Suppressor macrophage treated with lipopolysaccharide for 1 hour (primary cell): ENCODE measurements at regions not wholly inside any gene's neighbourhood (a gene's known extent, or its start where the extent isn't known, plus 50 kb on each side); places are given as distances from the start of the nearest gene placed in this dataset.
"Not testable (repeated sequence)": the region's sequence is repeated elsewhere in the genome, so short reads cannot be mapped to it uniquely, and the experiment has no call there.

ENCODE experiments used
- DNase-seq, 3 donors: peaks; one replicate each; pipeline ENCODE4 v3.0.0-alpha.2; 2020 to 2022

DNA sequence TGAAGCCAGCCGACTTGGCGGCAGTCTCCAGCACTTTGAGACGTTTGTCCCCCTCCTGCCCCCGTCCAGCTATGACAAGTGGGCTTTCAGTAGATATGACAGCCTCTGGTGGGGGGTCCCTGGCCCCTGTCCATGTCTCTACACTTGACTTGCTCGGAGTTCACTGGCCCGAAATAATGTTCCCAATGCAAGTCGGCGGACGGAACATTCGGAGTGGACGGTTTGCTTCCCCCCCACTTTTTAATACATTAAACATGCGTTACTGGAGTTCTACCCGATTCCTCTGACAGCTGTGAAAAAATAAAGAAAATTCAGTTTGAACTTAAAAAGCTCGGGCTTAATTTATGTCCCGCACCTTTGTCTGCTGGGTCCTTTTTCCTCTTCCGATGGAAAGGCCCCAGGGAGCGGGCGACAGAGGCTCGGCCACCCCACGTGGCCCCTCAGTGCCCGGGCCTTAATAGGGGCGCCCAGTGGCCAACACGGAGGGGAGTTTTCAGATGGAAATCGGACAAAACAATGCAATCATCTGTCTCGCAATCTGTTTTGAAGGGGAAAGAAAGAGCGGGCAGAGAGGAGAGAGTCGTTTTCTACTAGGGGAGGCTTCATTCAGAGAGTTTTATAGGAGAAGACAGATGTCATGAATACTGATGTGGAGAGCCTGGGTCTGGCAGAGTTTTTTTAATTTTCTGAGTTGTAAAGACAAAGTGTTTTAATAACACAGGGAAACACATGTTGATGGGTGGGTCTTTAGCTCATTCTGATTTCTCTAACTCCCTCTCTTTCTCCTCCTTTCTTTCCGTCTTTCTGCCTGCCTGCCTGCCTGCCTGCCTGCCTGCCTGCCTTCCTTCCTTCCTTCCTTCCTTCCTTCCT, 50.2 kb downstream of the SMIM38 start:
- no peak for DNase-seq

DNA sequence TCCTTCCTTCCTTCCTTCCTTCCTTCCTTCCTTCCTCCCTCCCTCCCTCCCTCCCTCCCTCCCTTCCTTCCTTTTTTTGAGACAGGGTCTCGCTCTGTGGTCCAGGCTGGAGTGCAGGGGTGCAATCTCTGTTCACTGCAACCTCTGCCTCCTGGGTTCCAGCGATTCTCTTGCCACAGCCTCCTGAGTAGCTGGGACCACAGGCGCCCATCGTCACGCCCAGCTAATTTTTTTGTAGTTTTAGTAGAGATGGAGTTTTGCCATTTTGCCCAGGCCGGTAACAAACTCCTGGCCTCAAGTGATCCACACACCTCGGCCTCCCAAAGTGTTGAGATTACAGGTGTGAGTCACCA, 50.9 kb downstream of the SMIM38 start:
- not testable (repeated sequence) for DNase-seq

DNA sequence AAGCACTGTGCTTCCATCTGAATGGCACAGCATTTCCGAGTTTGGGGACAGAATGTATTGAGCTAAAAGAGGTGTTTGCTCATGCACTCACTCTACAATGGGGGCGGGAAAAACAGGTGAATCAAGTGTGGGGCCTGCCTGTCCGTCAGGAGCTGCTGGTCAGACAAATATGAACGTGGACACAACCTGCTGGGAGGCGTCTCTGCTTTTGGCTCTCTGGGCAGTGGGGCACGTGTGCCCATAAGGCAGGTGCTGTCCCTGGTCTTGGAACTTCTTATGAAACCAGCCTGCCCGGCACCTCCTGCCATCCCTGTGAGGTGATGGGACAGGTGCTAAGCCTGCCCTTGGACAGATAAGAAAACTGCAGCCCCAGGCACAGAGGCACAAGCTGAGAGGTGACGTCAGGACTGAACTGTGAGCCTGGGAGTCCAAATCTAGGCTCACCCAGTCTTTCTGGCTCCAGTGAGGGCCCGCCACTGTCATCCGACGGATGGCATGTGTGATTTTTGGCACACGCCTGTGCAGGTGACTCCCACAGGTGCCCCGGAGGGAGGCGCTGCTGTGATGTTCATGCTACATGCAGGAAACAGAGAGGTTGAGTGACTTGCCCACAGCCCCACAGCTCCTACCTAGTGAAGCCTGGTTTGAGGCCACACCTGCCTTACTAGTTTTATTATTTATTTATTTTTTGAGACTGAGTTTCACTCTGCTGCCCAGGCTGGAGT, 51.6 kb downstream of the SMIM38 start:
- DNase-seq, result no peak

DNA sequence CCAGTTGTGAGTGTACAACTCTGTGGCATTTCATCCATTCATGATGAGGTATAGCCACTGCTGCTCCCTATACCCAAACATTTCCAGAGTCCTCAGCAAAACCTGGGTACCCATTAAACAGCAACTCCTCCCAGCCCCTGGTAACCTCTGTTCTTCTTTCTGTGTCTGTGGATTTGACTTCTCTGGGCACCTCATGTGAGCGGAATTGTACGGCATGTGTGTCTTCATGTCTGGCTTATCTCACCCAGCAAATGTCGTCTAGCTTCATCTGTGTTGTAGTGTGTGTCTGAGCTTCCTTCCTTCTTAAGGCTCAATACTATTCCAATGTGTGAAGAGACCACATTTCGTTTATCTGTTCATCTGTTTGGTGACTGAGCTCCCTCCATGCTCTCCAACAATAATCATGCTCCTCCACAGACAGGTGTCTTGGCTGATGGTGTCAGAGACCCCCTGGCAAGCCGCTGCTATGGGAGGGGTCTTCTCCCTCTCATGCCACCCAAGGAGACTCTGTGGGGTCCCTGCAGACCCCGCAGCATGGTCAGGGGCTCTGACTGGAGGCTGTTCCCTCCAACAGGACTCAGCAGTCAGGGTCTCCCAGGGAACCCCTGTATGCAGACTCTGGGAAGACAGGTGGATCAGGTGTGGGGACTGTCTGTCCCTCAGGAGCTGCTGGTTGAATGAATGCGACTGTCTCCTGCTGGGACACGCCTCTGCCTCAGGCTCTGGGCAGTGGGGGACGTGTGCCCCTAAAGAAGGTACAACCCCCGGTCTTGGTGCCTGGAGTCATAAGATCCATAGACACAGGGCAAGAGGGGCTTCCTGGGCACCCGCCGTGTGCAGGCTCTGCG, 52.7 kb downstream of the SMIM38 start:
- DNase-seq, result no peak

DNA sequence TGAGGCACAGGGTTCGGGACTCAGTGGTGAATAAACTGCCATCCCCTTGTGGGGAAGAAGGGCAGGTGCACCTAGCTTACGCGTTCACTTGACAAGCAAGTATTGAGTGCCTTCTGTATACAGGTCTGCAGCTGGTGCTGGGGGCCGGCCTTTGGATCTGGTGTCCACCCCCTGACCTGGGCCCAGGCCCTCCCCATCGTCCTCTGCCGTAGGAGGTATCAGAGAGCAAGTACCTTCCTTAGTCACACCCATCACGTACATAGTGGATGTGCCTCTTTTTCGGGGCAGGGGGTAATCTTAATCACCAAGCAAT, 53.3 kb downstream of the SMIM38 start:
- no peak for DNase-seq

DNA sequence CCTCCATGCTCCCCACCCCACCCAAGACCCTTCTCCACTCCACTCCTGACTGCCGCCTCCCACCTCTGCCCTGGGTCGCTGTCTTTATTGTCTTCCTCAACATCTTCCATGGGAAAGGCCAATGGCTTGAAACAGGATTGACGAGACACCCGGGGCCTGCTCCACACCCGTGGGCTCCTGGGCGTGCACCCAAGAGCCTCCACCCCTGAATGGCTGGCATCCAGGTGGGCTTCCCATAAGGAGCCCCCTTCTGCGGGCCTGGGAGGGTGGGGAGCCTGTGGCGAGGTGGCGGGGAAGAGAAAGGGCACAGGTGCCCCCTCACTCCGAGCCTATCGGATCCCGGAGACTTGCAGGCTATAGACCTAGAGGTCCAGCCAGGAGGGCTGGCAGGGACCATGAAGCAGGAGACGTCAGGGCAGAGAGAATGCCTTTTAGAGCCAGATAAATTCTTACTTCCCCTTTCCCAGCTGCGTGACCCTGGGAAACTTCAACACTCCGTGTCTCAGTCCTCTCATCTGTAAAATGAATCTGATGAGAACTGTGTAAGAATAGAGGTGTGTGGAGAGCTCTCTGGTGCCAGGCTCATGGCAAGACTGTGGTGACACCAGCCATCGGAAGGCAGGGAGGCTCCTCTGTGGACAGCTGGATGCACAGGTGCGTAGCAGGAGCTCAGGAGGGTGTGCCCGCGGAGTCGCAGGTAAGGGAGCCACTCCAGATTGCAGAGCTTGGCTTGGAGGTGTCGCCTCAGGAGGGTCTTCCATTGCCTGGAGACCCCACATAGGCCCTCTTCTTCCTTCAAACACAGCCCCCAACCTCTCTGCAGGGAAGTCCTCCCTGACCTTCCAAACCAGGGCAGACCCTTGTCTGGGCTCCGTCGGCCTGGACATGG, 53.9 kb downstream of the SMIM38 start:
- peak; percentile 34 to 42 (median 39) for DNase-seq

DNA sequence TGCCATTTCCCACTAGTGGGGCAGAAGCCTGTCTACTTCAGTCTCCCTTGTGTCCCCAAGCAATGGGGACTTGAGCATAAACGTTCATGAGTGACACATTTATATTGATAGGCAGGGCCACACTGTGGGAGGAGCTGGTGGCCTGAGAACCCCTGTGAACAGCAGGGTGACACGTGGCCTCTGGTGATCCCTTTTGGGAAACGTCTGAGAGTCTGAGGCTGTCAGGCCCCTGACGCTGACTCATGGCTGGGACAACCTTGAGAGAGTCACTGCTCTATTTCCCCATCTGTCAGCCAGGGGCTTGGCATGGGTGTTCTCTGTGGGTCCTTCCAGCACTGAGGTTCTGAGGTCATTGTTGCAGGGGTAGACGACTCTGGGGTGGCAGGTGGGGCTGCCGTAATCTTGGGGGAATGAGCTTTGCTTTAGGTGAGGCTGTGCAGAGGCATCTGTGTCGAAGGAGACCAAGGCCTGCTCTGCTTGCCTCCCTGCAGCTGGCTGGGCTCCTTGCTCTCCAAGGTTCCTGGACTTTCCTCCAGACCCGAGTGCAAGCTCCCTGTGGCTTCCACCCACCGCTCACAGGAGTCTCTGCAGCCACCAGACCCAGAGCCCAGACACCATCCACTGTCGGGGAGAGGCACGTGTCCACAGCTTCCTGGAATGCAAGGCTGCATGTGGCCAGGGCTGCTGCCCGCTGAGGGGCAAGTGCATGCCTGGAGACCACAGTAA, 54.7 kb downstream of the SMIM38 start:
- DNase-seq, result peak; percentile 95

DNA sequence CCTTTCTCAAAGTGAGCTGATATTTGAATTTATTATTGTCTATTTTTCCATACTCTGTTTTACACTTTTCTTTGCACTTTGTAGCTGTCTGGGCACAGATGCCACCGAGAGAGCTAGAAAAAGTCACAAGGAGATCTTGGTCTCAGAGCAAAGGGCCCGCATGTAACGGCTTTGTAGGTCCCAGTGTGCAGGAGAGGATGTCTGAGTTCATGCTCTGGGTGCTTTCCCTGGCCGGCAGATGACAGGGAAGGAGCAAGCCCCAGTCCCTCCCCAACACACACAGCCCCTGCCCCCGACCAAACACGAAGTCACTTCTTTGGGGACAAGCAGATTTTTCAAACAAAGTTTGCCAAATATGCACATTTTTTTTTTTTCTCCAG, 55.8 kb downstream of the SMIM38 start:
- peak in 2 of 3 donors; percentile 27 to 59 for DNase-seq

DNA sequence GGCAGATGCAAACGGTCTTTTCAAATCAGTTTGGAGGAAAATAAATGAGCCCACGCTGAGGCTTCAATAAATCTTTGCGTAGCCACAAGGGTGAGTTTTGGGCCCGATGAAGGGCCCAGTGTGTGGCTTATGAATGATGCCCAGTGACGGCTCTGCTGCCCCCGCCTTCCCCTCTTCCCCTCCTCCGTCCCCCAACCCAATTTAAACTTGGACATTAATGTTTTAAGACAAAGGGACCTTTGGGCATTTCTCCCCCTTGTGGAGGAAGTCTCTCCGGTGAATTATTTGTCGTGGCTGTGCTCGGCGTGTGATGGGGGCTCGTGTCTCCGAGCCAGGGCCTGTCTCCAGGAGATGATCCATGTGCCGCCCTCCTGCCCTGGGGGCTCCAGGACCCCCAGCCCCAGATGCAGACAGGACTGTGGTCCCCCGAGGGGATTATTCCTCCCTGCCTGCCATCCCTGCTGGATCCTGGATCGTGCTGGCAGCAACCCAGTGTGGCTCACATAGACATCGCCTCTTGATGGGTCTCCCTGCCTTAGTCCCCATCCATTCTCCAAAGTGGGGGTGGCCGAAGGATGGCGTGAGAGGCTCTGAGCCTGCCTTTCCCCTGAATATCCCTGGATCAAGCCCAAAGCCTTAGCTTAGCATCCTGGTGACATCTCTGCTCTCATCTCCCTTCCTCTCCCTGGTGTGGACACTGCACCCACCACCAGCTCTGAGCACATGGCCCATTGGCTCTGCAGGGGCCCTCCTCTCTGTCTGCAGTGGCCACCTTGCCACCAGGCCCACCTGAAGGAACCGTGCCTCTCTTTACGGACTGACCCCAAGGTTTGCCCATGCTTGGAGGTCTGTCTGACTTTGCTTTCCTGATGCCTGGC, 56.4 kb downstream of the SMIM38 start:
- peak in 1 of 3 donors; percentile 30 for DNase-seq

DNA sequence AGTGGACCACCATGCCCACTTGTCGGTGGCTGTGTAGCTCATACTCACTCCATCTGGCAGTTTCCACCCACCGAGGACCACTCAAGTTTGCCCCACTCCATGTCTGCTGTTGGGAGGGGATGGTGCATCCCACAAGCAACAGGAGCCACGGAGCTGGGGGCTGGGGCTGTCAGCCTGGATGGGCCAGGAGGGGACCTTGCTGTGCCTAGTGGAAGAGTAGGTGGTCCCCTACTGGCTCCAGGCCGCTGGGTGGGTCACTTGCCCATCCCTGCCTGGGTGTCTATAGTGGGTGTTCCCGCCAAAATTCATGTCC, 57.0 kb downstream of the SMIM38 start:
- no peak for DNase-seq

DNA sequence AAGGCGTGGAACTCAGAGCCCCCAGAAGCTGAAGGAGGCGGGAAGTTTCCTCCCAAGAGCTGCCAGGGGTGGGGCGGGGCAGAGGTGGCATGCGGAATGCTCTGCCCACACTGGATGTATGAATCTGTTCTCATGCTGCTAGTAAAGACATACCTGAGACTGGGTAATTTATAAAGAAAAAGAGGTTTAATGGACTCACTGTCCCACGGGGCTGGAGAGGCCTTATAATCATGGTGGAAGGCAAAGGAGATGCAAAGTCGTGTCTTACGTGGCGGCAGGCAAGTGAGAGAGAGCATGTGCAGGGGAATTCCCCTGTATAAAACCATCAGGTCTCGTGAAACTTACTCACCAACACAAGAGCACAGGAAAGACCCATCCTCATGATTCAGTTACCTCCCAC, 57.6 kb downstream of the SMIM38 start:
- peak; percentile 52 to 62 (median 55) for DNase-seq

DNA sequence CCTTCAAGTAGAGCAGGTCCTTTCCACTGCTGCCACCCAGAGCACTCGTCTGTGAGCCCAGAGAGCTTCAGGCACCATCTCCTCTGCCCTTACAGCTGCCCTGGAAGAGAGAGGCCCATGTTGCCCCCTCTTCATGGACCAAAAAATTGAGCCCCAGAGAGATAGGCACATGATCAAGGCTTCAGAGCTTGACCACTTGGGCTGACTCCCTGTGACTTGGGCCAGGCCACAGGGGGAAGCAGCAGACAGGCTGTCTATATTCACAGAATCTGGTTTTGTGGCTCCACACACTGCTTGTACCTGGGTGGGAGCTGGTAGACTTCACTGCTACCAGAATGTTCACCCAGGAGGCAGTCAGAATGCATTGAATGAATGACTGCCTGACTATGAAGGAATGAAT, 58.2 kb downstream of the SMIM38 start:
- no peak for DNase-seq

DNA sequence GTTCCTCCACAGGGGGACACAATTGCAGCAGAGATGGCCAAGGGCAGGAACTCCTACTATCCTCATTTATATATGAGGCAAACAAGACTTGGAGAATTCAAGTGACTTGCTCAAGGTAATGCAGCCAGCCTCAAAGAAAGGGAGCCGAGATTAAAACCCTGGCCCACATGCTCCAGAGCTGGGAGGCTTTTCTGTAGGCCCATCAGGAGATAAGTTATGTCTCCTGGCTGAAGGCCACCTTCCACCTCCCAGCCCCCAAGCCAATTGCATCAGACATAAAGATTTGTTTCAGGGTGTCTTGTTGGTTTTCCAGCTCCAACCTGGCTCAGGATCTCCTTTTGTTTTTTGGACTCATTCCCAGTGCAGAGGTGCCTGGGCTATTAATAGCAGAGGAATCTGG, 59.5 kb downstream of the SMIM38 start:
- no peak for DNase-seq

DNA sequence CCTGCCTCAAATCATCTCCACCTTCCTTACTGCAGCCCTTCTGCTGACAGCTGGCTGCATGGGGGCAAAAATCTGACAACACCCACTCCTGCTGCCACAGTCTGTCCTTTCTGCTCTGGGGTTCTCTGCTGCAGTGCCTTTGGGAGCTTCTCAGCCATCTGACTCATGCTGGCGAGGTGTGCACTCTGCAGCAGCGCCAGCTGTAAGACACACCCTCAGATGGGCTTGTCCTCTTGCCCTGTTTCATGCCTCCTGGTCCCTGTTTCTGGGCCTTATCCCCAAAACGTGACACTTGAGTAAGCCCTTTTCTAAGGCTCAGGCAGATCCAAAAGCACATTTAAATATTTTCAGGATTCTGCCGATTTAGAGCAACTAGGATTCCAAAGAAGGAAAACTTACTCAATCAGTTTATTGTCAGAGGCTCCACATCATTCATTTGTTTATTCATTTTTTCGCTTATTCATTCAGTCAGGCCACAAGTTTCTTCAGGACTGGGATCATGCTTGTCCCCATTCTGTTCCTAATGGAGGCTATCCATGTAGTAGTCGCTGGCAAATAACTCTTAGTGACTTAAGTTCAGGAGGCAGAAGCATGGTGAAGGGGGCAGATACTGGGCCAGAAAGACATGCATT, 60.2 kb downstream of the SMIM38 start:
- DNase-seq, result no peak

DNA sequence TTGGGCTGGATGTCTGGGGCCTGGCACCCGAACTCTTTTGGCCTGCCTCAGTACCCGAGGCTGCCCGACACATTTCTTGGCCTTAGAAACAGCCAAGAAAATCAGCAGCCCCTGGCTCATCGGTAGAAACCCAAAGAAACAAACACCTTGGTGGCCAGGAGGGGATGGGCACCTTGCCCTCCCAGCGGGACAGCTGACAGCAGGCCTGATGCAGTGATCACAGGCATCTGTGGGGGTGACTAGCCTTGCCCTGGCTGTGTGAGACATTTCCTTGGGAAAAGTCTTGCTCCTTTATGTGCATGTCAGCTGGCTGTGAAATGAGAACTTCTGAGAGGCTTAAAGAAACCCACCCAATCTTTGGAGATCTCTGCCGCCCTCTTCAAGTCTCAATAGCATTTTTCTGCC, 60.9 kb downstream of the SMIM38 start:
- no peak for DNase-seq

DNA sequence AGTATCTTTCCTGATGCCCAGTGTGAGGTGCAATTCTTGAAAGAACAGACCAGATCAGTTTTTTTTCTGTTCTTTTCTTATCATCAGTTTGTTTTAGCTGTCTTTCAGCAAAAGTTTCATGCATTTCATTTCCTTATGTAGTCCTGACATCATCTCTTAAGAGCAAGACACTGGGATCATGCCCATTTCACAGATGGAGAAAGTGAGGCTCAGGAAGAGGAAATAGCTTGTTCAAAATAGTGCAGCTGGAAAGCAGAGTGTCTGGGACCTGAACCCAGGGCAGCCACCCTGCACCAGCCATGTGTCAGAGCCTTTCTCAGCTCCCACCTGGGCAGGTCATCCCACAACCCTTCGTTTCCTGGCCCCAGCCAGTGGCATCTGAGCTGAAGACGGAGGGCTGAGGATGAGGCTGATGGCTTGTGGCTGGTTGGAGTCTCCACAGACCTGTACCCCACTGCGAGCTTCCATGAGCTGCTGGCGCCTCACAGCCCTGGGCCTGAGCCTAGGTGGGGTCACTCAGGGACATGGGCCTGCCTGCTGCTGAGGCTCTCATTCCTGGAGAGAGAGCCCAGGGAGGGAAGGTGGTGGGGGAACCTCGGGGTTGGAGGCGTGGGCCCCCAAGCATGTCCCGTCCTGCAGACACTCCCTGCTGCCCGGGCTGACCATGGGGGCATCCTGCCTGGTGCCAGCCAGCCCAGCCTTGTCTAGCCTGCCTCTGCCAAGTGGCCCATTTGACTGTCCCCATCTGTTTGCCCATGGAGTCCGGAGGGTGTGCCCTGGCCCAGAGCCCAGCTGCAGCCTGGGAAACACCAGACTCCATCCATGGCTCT, 61.8 kb downstream of the SMIM38 start:
- no peak for DNase-seq

DNA sequence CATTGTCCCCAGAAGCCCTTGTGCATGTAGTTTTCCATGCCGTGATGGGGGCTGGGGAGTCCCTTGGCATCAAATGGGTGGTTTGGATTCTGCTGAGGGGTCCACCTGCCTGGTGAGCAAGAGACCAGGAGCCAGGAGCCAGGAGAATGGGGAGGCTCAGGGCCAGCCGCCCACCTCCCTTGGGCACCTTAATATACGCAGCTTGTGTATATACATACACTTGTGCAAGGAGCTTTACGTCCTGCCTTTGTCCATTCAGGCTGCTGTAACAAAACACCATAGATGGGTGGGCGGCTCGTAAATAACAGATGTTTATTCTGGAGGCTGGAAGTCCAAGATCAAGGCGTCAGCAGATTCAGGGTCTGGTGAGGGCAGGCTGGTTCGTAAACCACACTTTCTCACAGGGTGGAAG, 62.5 kb downstream of the SMIM38 start:
- no peak for DNase-seq

DNA sequence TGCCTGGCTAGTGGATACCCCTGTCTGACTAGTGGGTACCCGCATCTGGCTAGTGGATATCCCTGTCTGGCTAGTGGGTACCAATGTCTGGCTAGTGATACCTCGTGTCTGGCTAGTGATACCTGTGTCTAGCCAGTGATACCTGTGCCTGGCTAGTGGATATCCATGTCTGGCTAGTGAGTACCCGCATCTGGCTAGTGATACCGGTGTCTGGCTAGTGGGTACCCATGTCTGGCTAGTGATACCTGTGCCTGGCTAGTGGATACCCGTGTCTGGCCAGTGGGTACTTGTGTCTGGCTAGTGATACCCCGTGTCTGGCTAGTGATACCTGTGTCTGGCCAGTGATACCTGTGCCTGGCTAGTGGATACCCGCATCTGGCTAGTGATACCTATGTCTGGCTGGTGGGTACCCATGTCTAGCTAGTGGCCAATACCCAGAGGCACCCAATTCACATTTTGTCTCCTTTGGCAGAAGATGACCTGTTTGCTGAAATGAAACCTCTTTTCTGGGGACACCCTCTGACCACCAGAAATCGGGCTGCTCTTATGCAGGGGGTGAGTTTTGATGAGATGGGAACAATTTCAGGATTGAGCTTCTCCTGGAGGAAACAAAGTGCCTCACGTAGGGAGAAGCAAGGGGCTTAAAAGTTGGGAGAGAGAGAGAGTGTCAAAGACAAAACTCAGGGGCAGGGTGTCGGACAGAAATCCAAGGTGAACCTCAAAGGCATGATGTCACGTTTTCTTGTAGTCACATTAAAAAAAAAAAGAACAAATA, 63.4 kb downstream of the SMIM38 start:
- DNase-seq, result no peak

DNA sequence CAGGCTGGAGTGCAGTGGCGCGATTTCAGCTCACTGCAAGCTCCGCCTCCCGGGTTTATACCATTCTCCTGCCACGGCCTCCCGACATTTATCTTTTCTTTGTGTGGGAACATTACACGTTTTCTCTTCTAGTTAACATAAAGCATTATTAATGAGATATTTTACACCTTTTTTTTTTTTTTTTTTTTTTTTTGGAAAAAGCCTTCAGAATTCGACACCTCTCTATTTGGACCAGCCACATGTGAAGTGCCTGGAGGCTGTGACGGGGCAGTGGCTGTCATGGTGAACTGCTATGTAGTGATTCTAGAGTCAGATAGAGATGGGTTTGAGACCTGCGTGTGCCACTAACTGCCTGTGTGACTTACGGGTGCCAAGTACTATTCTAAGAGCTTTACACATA, 64.3 kb downstream of the SMIM38 start:
- DNase-seq, result no peak
